ENCODE measurements at regions not wholly inside any gene's neighbourhood (a gene's known extent, or its start where the extent isn't known, plus 50 kb on each side); places are given as distances from the start of the nearest gene placed in this dataset.

GRCh38 chr22:27668828-27669797 is 132.4 kb downstream of the MN1 start:
- no peak for DNase-seq (ENCODE audit: low read depth in 1 of 2, low spot score in 2 of 2)
- no peak overlapping the region for H4K5ac ChIP-seq (ENCODE audit: insufficient read length, low read depth, low read length)
- peak overlapping the region; percentile 90 for H4K91ac ChIP-seq (replicated peaks; ENCODE audit: insufficient read length, low read length)
- no peaks in the 10 kb centered on the region; the same call in 1 of the 2 replicates for H3K23me2 ChIP-seq (ENCODE audit: low read depth, low read length)
- H3K4ac ChIP-seq (replicated peaks; ENCODE audit: insufficient read length, low read depth, low read length), result peak overlapping the region; percentile 46
- ChIA-PET CTCF (ENCODE audit: partially characterized antibody) (interaction anchor here (1.0 to 9.5 kb wide), 8 partner anchors 10 to 230 kb away, joined by 3 to 57 read pairs (median 4); no protein-coding TSS in a partner anchor), POLR2A (ENCODE audit: partially characterized antibody) (interaction anchor here (0.9 to 2.3 kb wide), 7 partner anchors 9 to 233 kb away, joined by 3 to 15 read pairs (median 3); no protein-coding TSS in a partner anchor)
- no peak overlapping the region for H3K23ac ChIP-seq (ENCODE audit: insufficient read length)
- no peaks in the 10 kb centered on the region for H3K36me3 ChIP-seq (ENCODE audit: control insufficient read depth in 2 of 4, insufficient read depth in 4 of 4, low read length in 3 of 4)
- no peaks in the 10 kb centered on the region; the same call in 1 of the 2 replicates for H3K79me1 ChIP-seq (ENCODE audit: low read depth, low read length)
- no peak overlapping the region for H3K56ac ChIP-seq (replicated peaks; ENCODE audit: insufficient read length, low read depth, low read length)
- peaks cover 0 to 5% of the 10 kb centered on the region in 2 experiments; a peak in 2 of 4 replicates for H3K9me3 ChIP-seq (ENCODE audit: insufficient read depth in 2 of 2, low read depth in 1 of 2, low read length in 1 of 2)
- no peak overlapping the region for H3K4me3 ChIP-seq (ENCODE audit: extremely low read depth in 1 of 4, insufficient read depth in 2 of 4, low read depth in 3 of 4, low read length in 4 of 4)
- peak overlapping the region; percentile 93; the same call in 1 of the 2 replicates for H2BK5ac ChIP-seq (ENCODE audit: low read depth, low read length)
- no peak overlapping the region for H2BK120ac ChIP-seq (replicated peaks; ENCODE audit: low read depth, low read length)
- H3K4me2 ChIP-seq (ENCODE audit: insufficient read depth in 1 of 2, low read depth in 2 of 2, low read length in 2 of 2), result no peak overlapping the region
- peak overlapping the region; percentile 22; the same call in 1 of the 2 replicates for H2BK15ac ChIP-seq (ENCODE audit: low read length)
- H3K27ac ChIP-seq (ENCODE audit: low read depth, low read length), result 0 out of 2 replicates have a peak overlapping the region, but pooled peaks have one; percentile 17
- H3K14ac ChIP-seq (ENCODE audit: insufficient read length), result no peak overlapping the region
- TF ChIP-seq SAP30 (IDR thresholded peaks at IDR 0.05; ENCODE audit: insufficient read depth, insufficient replicate concordance, low read length) (no peak), KDM1A (IDR thresholded peaks at IDR 0.05; ENCODE audit: borderline replicate concordance, low read length) (peak; percentile 76; the same call in 1 of the 2 replicates), BRCA1 (IDR thresholded peaks at IDR 0.05; ENCODE audit: low read depth, low read length) (no peak), TAF7 (optimal IDR thresholded peaks at IDR 0.05; ENCODE audit: borderline replicate concordance, low read depth, low read length) (no peak)
- H3K27me3 ChIP-seq (replicated peaks in 1 of 4; ENCODE audit: control insufficient read depth in 3 of 4, extremely low read depth in 1 of 4, insufficient read depth in 3 of 4, low read length in 3 of 4), result no peaks in the 10 kb centered on the region
- H3K79me2 ChIP-seq (ENCODE audit: control insufficient read depth in 1 of 2, insufficient read depth in 2 of 2, low read length in 2 of 2), result no peaks in the 10 kb centered on the region
- no peak overlapping the region; a peak in 1 of 7 replicates for H3K9ac ChIP-seq (replicated peaks in 1 of 4; ENCODE audit: extremely low read depth in 1 of 4, low read depth in 3 of 4, low read length in 3 of 4)
- H3K18ac ChIP-seq (ENCODE audit: extremely low read depth, low read length), result peak overlapping the region; percentile 84
- H4K20me1 ChIP-seq (replicated peaks in 1 of 2; ENCODE audit: control insufficient read depth in 1 of 2, insufficient read depth in 2 of 2, low read length in 2 of 2), result peaks cover 0 to 2% of the 10 kb centered on the region in 2 experiments
- H4K8ac ChIP-seq (ENCODE audit: extremely low read depth, insufficient read depth, low read length), result no peak overlapping the region
- no peak overlapping the region for H2AFZ ChIP-seq (ENCODE audit: low read length)
- 89% methylated on average over 7 of the region's 7 CpGs; no CpG with 5 or more reads in 1 of the 2 experiments for WGBS, 2 experiments (ENCODE audit: extremely low coverage in 1 of 2, insufficient coverage in 1 of 2, insufficient read length in 1 of 2, insufficient replicate concordance in 2 of 2, low coverage in 1 of 2, low lambda C conversion rate in 2 of 2, missing lambda C conversion rate in 1 of 2)
- peak overlapping the region; percentile 93 for H2BK12ac ChIP-seq (ENCODE audit: low read depth, low read length)
- peak overlapping the region; percentile 74 for H2BK20ac ChIP-seq (ENCODE audit: low read length)
- peak overlapping the region; percentile 89 for H2AK5ac ChIP-seq (ENCODE audit: low read depth, low read length)
- no peak for FAIRE-seq
- H3K4me1 ChIP-seq (replicated peaks in 1 of 4; ENCODE audit: control insufficient read depth in 3 of 4, insufficient read depth in 4 of 4, low read length in 3 of 4), result peaks cover 8 to 23% (median 17%) of the 10 kb centered on the region in 4 experiments

All from H1 (cell line).